Esophagus muscularis mucosa (tissue), 4 donors: ENCODE measurements at regions not wholly inside any gene's neighbourhood (a gene's known extent, or its start where the extent isn't known, plus 50 kb on each side); places are given as distances from the start of the nearest gene placed in this dataset.
A peak's percentile ranks its signal among the peaks of the same experiment; 100 is the strongest.
"Not testable (repeated sequence)": the region's sequence is repeated elsewhere in the genome, so short reads cannot be mapped to it uniquely, and the experiment has no call there.

Source experiments
- DNase-seq: peaks from one replicate; pipeline ENCODE4 v3.0.0-alpha.2; 2017; ENCODE audit errors: extremely low spot score
- H3K27ac ChIP-seq, 4 donors: fragments of 200-600 bp; sonication (generic); replicated peaks in 1 of 4; 1 replicate in 3 of 4; 2 replicates in 1 of 4; pipeline ENCODE4 v1.5.1; 2016 to 2019; ENCODE audit warnings: mild to moderate bottlenecking in 1 of 4
- H3K27me3 ChIP-seq, 4 donors: fragments of 200-600 bp; sonication (generic); one replicate each; pipeline versions ENCODE4 v1.5.1 to v1.6.0; 2016 to 2019
- H3K36me3 ChIP-seq, 4 donors: fragments of 200-600 bp; sonication (generic); one replicate each; pipeline ENCODE4 v1.5.1; 2016 to 2019
- H3K4me1 ChIP-seq, 4 donors: fragments of 200-600 bp; sonication (generic); one replicate each; pipeline ENCODE4 v1.5.1; 2016 to 2019
- H3K4me3 ChIP-seq, 4 donors: fragments of 200-600 bp; sonication (generic); 1 replicate in 2 of 4; 2 replicates in 2 of 4; pipeline ENCODE4 v1.5.1; 2016 to 2019; ENCODE audit warnings: mild to moderate bottlenecking in 4 of 4, moderate library complexity in 1 of 4
- H3K9me3 ChIP-seq, 4 donors: fragments of 200-600 bp; sonication (generic); 1 replicate in 3 of 4; 2 replicates in 1 of 4; pipeline ENCODE4 v1.5.1; 2016 to 2019
- CTCF ChIP-seq, 3 experiments: fragments of 200-600 bp in 2 of 3; fragments of 450-650 bp in 1 of 3; sonication (generic) in 2 of 3; IDR thresholded peaks; one replicate each; pipeline ENCODE4 v1.5.1; 2017 to 2019; ENCODE audit warnings: antibody characterized with exemption in 3 of 3, mild to moderate bottlenecking in 2 of 3, moderate library complexity in 1 of 3
- EP300 ChIP-seq: sonication (generic); formaldehyde crosslinking; IDR thresholded peaks from one replicate; pipeline ENCODE4 v1.6.1; 2017; ENCODE audit warnings: antibody characterized with exemption
- POLR2A ChIP-seq: fragments of 450-650 bp; IDR thresholded peaks from one replicate; pipeline ENCODE4 v1.6.1; 2017; ENCODE audit warnings: antibody characterized with exemption, moderate library complexity, mild to moderate bottlenecking, low read depth
- POLR2AphosphoS5 ChIP-seq, 2 donors: sonication (generic); formaldehyde crosslinking; IDR thresholded peaks; one replicate each; pipeline ENCODE4 v1.6.1; 2017; ENCODE audit warnings: antibody characterized with exemption in 2 of 2
- WGBS: methylation state at CpG from one replicate; pipeline ENCODE4 v1.1.5; 2018; 5-methylcytosine and 5-hydroxymethylcytosine counted together
- intact Hi-C: fragments of 100-400 bp; cut with DNase I; formaldehyde crosslinking; loops from one replicate; pipeline ENCODE4 v1.15.1; 2023

GRCh38 chr4:53705151-53705764, 114.0 kb upstream of the LNX1 start:
- no peak overlapping the region for H3K27ac ChIP-seq
- H3K27me3 ChIP-seq = no peaks in the 10 kb centered on the region
- H3K4me3 ChIP-seq = no peak overlapping the region
- H3K36me3 ChIP-seq = no peaks in the 10 kb centered on the region
- no peak for DNase-seq
- intact Hi-C loops = loop anchor here (10.0 kb wide), 1 partner anchor 520 kb away; the partner anchor contains the start of gene PDGFRA
- WGBS = 90% methylated on average over 3 of the region's 3 CpGs
- H3K9me3 ChIP-seq = no peaks in the 10 kb centered on the region
- TF ChIP-seq EP300 (no peak), POLR2A (no peak), POLR2AphosphoS5 (IDR thresholded peaks at IDR 0.05) (no peak), CTCF (IDR thresholded peaks at IDR 0.05) (no peak)
- peaks cover 14 to 21% (median 16%) of the 10 kb centered on the region in 4 donors for H3K4me1 ChIP-seq

GRCh38 chr4:53704329-53704728, 113.0 kb upstream of the LNX1 start:
- H3K27ac ChIP-seq = no peak overlapping the region
- no peaks in the 10 kb centered on the region for H3K9me3 ChIP-seq
- TF ChIP-seq POLR2AphosphoS5 (IDR thresholded peaks at IDR 0.05) = no peak
- TF ChIP-seq CTCF (IDR thresholded peaks at IDR 0.05) = no peak
- no peak for TF ChIP-seq EP300
- TF ChIP-seq POLR2A = no peak
- intact Hi-C loops = loop anchor here (10.0 kb wide), 1 partner anchor 520 kb away; the partner anchor contains the start of gene PDGFRA
- H3K4me1 ChIP-seq = peaks cover 14 to 21% (median 16%) of the 10 kb centered on the region in 4 donors
- no peak for DNase-seq
- no peaks in the 10 kb centered on the region for H3K27me3 ChIP-seq
- no peak overlapping the region for H3K4me3 ChIP-seq
- WGBS = 81% methylated on average over 2 of the region's 2 CpGs
- no peaks in the 10 kb centered on the region for H3K36me3 ChIP-seq

- Histone ChIP-seq H3K27me3 (no peaks in the 10 kb centered on the region), H3K4me3 (peak overlapping the region in 3 of 4 donors; percentile 34 to 39 (median 36)), H3K36me3 (no peaks in the 10 kb centered on the region), H3K27ac (peak overlapping the region; percentile 49 to 59 (median 54)), H3K9me3 (no peaks in the 10 kb centered on the region), H3K4me1 (peaks cover 14 to 21% (median 16%) of the 10 kb centered on the region in 4 donors)
- intact Hi-C loops = loop anchor here (10.0 kb wide), 1 partner anchor 522 kb away; the partner anchor contains the start of gene PDGFRA
- DNase-seq = no peak
- 57% methylated on average over 7 of the region's 7 CpGs for WGBS
- no peak for TF ChIP-seq EP300
- TF ChIP-seq CTCF (IDR thresholded peaks at IDR 0.05) = no peak
- TF ChIP-seq POLR2A = no peak
- TF ChIP-seq POLR2AphosphoS5 (IDR thresholded peaks at IDR 0.05) = no peak
Measured at GRCh38 chr4:53703267-53703655, 112.0 kb upstream of the LNX1 start.

- H3K27me3 ChIP-seq = no peaks in the 10 kb centered on the region
- no peaks in the 10 kb centered on the region for H3K9me3 ChIP-seq
- TF ChIP-seq CTCF (IDR thresholded peaks at IDR 0.05) (no peak), POLR2AphosphoS5 (IDR thresholded peaks at IDR 0.05) (peak; percentile 28 to 53), POLR2A (no peak), EP300 (no peak)
- peaks cover 14 to 21% (median 16%) of the 10 kb centered on the region in 4 donors for H3K4me1 ChIP-seq
- intact Hi-C loops = loop anchor here (10.0 kb wide), 1 partner anchor 522 kb away; the partner anchor contains the start of gene PDGFRA
- no peaks in the 10 kb centered on the region for H3K36me3 ChIP-seq
- H3K4me3 ChIP-seq = peak overlapping the region; percentile 34 to 42 (median 38)
- DNase-seq = peak; percentile 95
- peak overlapping the region; percentile 49 to 59 (median 54) for H3K27ac ChIP-seq
- 11% methylated on average over 22 of the region's 24 CpGs for WGBS
Measured at GRCh38 chr4:53702334-53703266, 111.3 kb upstream of the LNX1 start.

GRCh38 chr4:53701260-53701659, 110.0 kb upstream of the LNX1 start:
- H3K27ac ChIP-seq, DNase-seq, H3K27me3 ChIP-seq, H3K36me3 ChIP-seq, H3K4me3 ChIP-seq, H3K9me3 ChIP-seq: not testable (repeated sequence)
- intact Hi-C loops = loop anchor here (10.0 kb wide), 1 partner anchor 524 kb away; the partner anchor contains the start of gene PDGFRA
- 95% methylated on average over 6 of the region's 6 CpGs for WGBS
- peaks cover 14 to 21% (median 16%) of the 10 kb centered on the region in 4 donors for H3K4me1 ChIP-seq

- 98% methylated on average over 2 of the region's 2 CpGs for WGBS
- H3K36me3 ChIP-seq, H3K27ac ChIP-seq, H3K4me3 ChIP-seq, H3K9me3 ChIP-seq, H3K27me3 ChIP-seq, intact Hi-C loops, DNase-seq: not testable (repeated sequence)
- peaks cover 14 to 21% (median 16%) of the 10 kb centered on the region in 4 donors for H3K4me1 ChIP-seq
Measured at GRCh38 chr4:53699310-53699709, 108.0 kb upstream of the LNX1 start.
